ENCODE measurements at regions not wholly inside any gene's neighbourhood (a gene's known extent, or its start where the extent isn't known, plus 50 kb on each side); places are given as distances from the start of the nearest gene placed in this dataset.

- Histone ChIP-seq H2AFZ (ENCODE audit: low read depth, low read length) (no peak overlapping the region), H3K79me2 (ENCODE audit: low read length) (no peaks in the 10 kb centered on the region), H3K9me3 (ENCODE audit: insufficient read depth, low read length) (no peaks in the 10 kb centered on the region), H3K4me3 (ENCODE audit: low read length) (no peak overlapping the region), H3K27ac (ENCODE audit: low read length) (no peak overlapping the region), H3K4me1 (ENCODE audit: low read length) (peaks cover 5% of the 10 kb centered on the region), H3K27me3 (ENCODE audit: low read depth, low read length) (no peaks in the 10 kb centered on the region), H3K4me2 (ENCODE audit: low read length) (no peak overlapping the region), H3K36me3 (replicated peaks; ENCODE audit: low read depth, low read length) (no peaks in the 10 kb centered on the region), H3K9ac (ENCODE audit: low read length) (no peak overlapping the region), H4K20me1 (ENCODE audit: insufficient read depth, low read length) (no peaks in the 10 kb centered on the region)
- no peak for TF ChIP-seq CTCF (IDR thresholded peaks at IDR 0.05; ENCODE audit: low read depth, low read length)
- TF ChIP-seq EZH2phosphoT487 (IDR thresholded peaks at IDR 0.05; ENCODE audit: low read depth) = no peak
Observed at GRCh38 chr6:23282252-23283021, 713.1 kb downstream of the HDGFL1 start.

GRCh38 chr6:23293653-23294052, 724.3 kb downstream of the HDGFL1 start:
- Histone ChIP-seq H3K9me3 (ENCODE audit: insufficient read depth, low read length) (no peaks in the 10 kb centered on the region), H3K27ac (ENCODE audit: low read length) (no peak overlapping the region), H3K9ac (ENCODE audit: low read length) (no peak overlapping the region), H3K27me3 (ENCODE audit: low read depth, low read length) (no peaks in the 10 kb centered on the region), H3K4me2 (ENCODE audit: low read length) (no peak overlapping the region), H2AFZ (ENCODE audit: low read depth, low read length) (no peak overlapping the region), H3K36me3 (replicated peaks; ENCODE audit: low read depth, low read length) (no peaks in the 10 kb centered on the region), H4K20me1 (ENCODE audit: insufficient read depth, low read length) (no peaks in the 10 kb centered on the region), H3K4me1 (ENCODE audit: low read length) (no peaks in the 10 kb centered on the region), H3K4me3 (ENCODE audit: low read length) (no peak overlapping the region), H3K79me2 (ENCODE audit: low read length) (no peaks in the 10 kb centered on the region)
- TF ChIP-seq EZH2phosphoT487 (IDR thresholded peaks at IDR 0.05; ENCODE audit: low read depth) (no peak), CTCF (IDR thresholded peaks at IDR 0.05; ENCODE audit: low read depth, low read length) (no peak)

GRCh38 chr6:23301556-23301955, 732.2 kb downstream of the HDGFL1 start:
- H2AFZ ChIP-seq (ENCODE audit: low read depth, low read length) = no peak overlapping the region
- H3K36me3 ChIP-seq (replicated peaks; ENCODE audit: low read depth, low read length) = no peaks in the 10 kb centered on the region
- H3K9ac ChIP-seq (ENCODE audit: low read length) = no peak overlapping the region
- TF ChIP-seq EZH2phosphoT487 (IDR thresholded peaks at IDR 0.05; ENCODE audit: low read depth) (no peak), CTCF (IDR thresholded peaks at IDR 0.05; ENCODE audit: low read depth, low read length) (no peak)
- H3K79me2 ChIP-seq (ENCODE audit: low read length) = no peaks in the 10 kb centered on the region
- H3K4me2 ChIP-seq (ENCODE audit: low read length) = no peak overlapping the region
- no peaks in the 10 kb centered on the region for H4K20me1 ChIP-seq (ENCODE audit: insufficient read depth, low read length)
- no peaks in the 10 kb centered on the region for H3K4me1 ChIP-seq (ENCODE audit: low read length)
- H3K27ac ChIP-seq (ENCODE audit: low read length) = no peak overlapping the region
- H3K27me3 ChIP-seq (ENCODE audit: low read depth, low read length) = no peaks in the 10 kb centered on the region
- no peak overlapping the region for H3K4me3 ChIP-seq (ENCODE audit: low read length)
- no peaks in the 10 kb centered on the region for H3K9me3 ChIP-seq (ENCODE audit: insufficient read depth, low read length)

- no peak overlapping the region for H3K4me2 ChIP-seq (ENCODE audit: low read length)
- no peaks in the 10 kb centered on the region for H3K79me2 ChIP-seq (ENCODE audit: low read length)
- H3K27me3 ChIP-seq (ENCODE audit: low read depth, low read length) = no peaks in the 10 kb centered on the region
- no peaks in the 10 kb centered on the region for H3K9me3 ChIP-seq (ENCODE audit: insufficient read depth, low read length)
- no peak overlapping the region for H3K27ac ChIP-seq (ENCODE audit: low read length)
- H3K4me1 ChIP-seq (ENCODE audit: low read length) = no peaks in the 10 kb centered on the region
- H3K9ac ChIP-seq (ENCODE audit: low read length) = no peak overlapping the region
- TF ChIP-seq CTCF (IDR thresholded peaks at IDR 0.05; ENCODE audit: low read depth, low read length) (no peak), EZH2phosphoT487 (IDR thresholded peaks at IDR 0.05; ENCODE audit: low read depth) (no peak)
- H4K20me1 ChIP-seq (ENCODE audit: insufficient read depth, low read length) = no peaks in the 10 kb centered on the region
- H2AFZ ChIP-seq (ENCODE audit: low read depth, low read length) = no peak overlapping the region
- H3K4me3 ChIP-seq (ENCODE audit: low read length) = no peak overlapping the region
- no peaks in the 10 kb centered on the region for H3K36me3 ChIP-seq (replicated peaks; ENCODE audit: low read depth, low read length)
Observed at GRCh38 chr6:23302514-23302913, 733.1 kb downstream of the HDGFL1 start.

Data from OCI-LY3 (cell line).